Esophagus muscularis mucosa (tissue), 4 donors: ENCODE measurements at regions not wholly inside any gene's neighbourhood (a gene's known extent, or its start where the extent isn't known, plus 50 kb on each side); places are given as distances from the start of the nearest gene placed in this dataset.

ENCODE experiments used
- DNase-seq: peaks from one replicate; pipeline ENCODE4 v3.0.0-alpha.2; 2017; ENCODE audit errors: extremely low spot score
- H3K27ac ChIP-seq, 4 donors: fragments of 200-600 bp; sonication (generic); replicated peaks in 1 of 4; 1 replicate in 3 of 4; 2 replicates in 1 of 4; pipeline ENCODE4 v1.5.1; 2016 to 2019; ENCODE audit warnings: mild to moderate bottlenecking in 1 of 4
- H3K27me3 ChIP-seq, 4 donors: fragments of 200-600 bp; sonication (generic); one replicate each; pipeline versions ENCODE4 v1.5.1 to v1.6.0; 2016 to 2019
- H3K36me3 ChIP-seq, 4 donors: fragments of 200-600 bp; sonication (generic); one replicate each; pipeline ENCODE4 v1.5.1; 2016 to 2019
- H3K4me1 ChIP-seq, 4 donors: fragments of 200-600 bp; sonication (generic); one replicate each; pipeline ENCODE4 v1.5.1; 2016 to 2019
- H3K4me3 ChIP-seq, 4 donors: fragments of 200-600 bp; sonication (generic); 1 replicate in 2 of 4; 2 replicates in 2 of 4; pipeline ENCODE4 v1.5.1; 2016 to 2019; ENCODE audit warnings: mild to moderate bottlenecking in 4 of 4, moderate library complexity in 1 of 4
- H3K9me3 ChIP-seq, 4 donors: fragments of 200-600 bp; sonication (generic); 1 replicate in 3 of 4; 2 replicates in 1 of 4; pipeline ENCODE4 v1.5.1; 2016 to 2019
- CTCF ChIP-seq, 3 experiments: fragments of 200-600 bp in 2 of 3; fragments of 450-650 bp in 1 of 3; sonication (generic) in 2 of 3; IDR thresholded peaks; one replicate each; pipeline ENCODE4 v1.5.1; 2017 to 2019; ENCODE audit warnings: antibody characterized with exemption in 3 of 3, mild to moderate bottlenecking in 2 of 3, moderate library complexity in 1 of 3
- EP300 ChIP-seq: sonication (generic); formaldehyde crosslinking; IDR thresholded peaks from one replicate; pipeline ENCODE4 v1.6.1; 2017; ENCODE audit warnings: antibody characterized with exemption
- POLR2A ChIP-seq: fragments of 450-650 bp; IDR thresholded peaks from one replicate; pipeline ENCODE4 v1.6.1; 2017; ENCODE audit warnings: antibody characterized with exemption, moderate library complexity, mild to moderate bottlenecking, low read depth
- POLR2AphosphoS5 ChIP-seq, 2 donors: sonication (generic); formaldehyde crosslinking; IDR thresholded peaks; one replicate each; pipeline ENCODE4 v1.6.1; 2017; ENCODE audit warnings: antibody characterized with exemption in 2 of 2
- WGBS: methylation state at CpG from one replicate; pipeline ENCODE4 v1.1.5; 2018; 5-methylcytosine and 5-hydroxymethylcytosine counted together
- intact Hi-C: fragments of 100-400 bp; cut with DNase I; formaldehyde crosslinking; loops from one replicate; pipeline ENCODE4 v1.15.1; 2023

GRCh38 chr1:72704841-72705477 lies 422.6 kb upstream of the NEGR1 start:
- Histone ChIP-seq H3K27me3 (no peaks in the 10 kb centered on the region), H3K4me1 (no peaks in the 10 kb centered on the region), H3K27ac (no peak overlapping the region), H3K4me3 (no peak overlapping the region), H3K36me3 (no peaks in the 10 kb centered on the region), H3K9me3 (no peaks in the 10 kb centered on the region)
- 87% methylated on average over 3 of the region's 3 CpGs for WGBS
- TF ChIP-seq POLR2A (no peak), CTCF (IDR thresholded peaks at IDR 0.05) (no peak), EP300 (no peak), POLR2AphosphoS5 (IDR thresholded peaks at IDR 0.05) (no peak)
- intact Hi-C loops: no loop called here
- no peak for DNase-seq

- Histone ChIP-seq H3K27ac (no peak overlapping the region), H3K9me3 (peaks cover 0 to 11% (median 2%) of the 10 kb centered on the region in 4 donors), H3K4me1 (no peaks in the 10 kb centered on the region), H3K27me3 (no peaks in the 10 kb centered on the region), H3K36me3 (no peaks in the 10 kb centered on the region), H3K4me3 (no peak overlapping the region)
- no peak for TF ChIP-seq POLR2A
- TF ChIP-seq CTCF (IDR thresholded peaks at IDR 0.05): no peak
- TF ChIP-seq EP300: no peak
- no peak for TF ChIP-seq POLR2AphosphoS5 (IDR thresholded peaks at IDR 0.05)
- WGBS: 81% methylated on average over 2 of the region's 2 CpGs
- no peak for DNase-seq
- intact Hi-C loops: no loop called here
Measured at GRCh38 chr1:72697410-72697809, 415.1 kb upstream of the NEGR1 start.

GRCh38 chr1:72693899-72694298 lies 411.6 kb upstream of the NEGR1 start:
- 79% methylated on average over 1 of the region's 1 CpG for WGBS
- no peak overlapping the region for H3K27ac ChIP-seq
- no peaks in the 10 kb centered on the region for H3K4me1 ChIP-seq
- no peaks in the 10 kb centered on the region for H3K36me3 ChIP-seq
- H3K27me3 ChIP-seq: no peaks in the 10 kb centered on the region
- intact Hi-C loops: no loop called here
- H3K4me3 ChIP-seq: no peak overlapping the region
- no peak for DNase-seq
- no peak for TF ChIP-seq POLR2A
- TF ChIP-seq CTCF (IDR thresholded peaks at IDR 0.05): no peak
- no peak for TF ChIP-seq POLR2AphosphoS5 (IDR thresholded peaks at IDR 0.05)
- no peak for TF ChIP-seq EP300
- peaks cover 0 to 11% (median 2%) of the 10 kb centered on the region in 4 donors for H3K9me3 ChIP-seq

GRCh38 chr1:72693376-72693775 lies 411.0 kb upstream of the NEGR1 start:
- no peaks in the 10 kb centered on the region for H3K27me3 ChIP-seq
- no peak overlapping the region for H3K27ac ChIP-seq
- no peaks in the 10 kb centered on the region for H3K4me1 ChIP-seq
- no peak for DNase-seq
- TF ChIP-seq CTCF (IDR thresholded peaks at IDR 0.05): no peak
- no peak for TF ChIP-seq POLR2A
- WGBS: 85% methylated on average over 2 of the region's 2 CpGs
- intact Hi-C loops: no loop called here
- H3K4me3 ChIP-seq: no peak overlapping the region
- peaks cover 0 to 11% (median 2%) of the 10 kb centered on the region in 4 donors for H3K9me3 ChIP-seq
- no peaks in the 10 kb centered on the region for H3K36me3 ChIP-seq

GRCh38 chr1:72690871-72691270 lies 408.5 kb upstream of the NEGR1 start:
- no peaks in the 10 kb centered on the region for H3K36me3 ChIP-seq
- H3K9me3 ChIP-seq: peaks cover 0 to 11% (median 2%) of the 10 kb centered on the region in 4 donors
- intact Hi-C loops: no loop called here
- no peak for TF ChIP-seq EP300
- TF ChIP-seq CTCF (IDR thresholded peaks at IDR 0.05): no peak
- TF ChIP-seq POLR2AphosphoS5 (IDR thresholded peaks at IDR 0.05): no peak
- no peak for TF ChIP-seq POLR2A
- no peaks in the 10 kb centered on the region for H3K4me1 ChIP-seq
- H3K27me3 ChIP-seq: no peaks in the 10 kb centered on the region
- no peak for DNase-seq
- no peak overlapping the region for H3K4me3 ChIP-seq
- H3K27ac ChIP-seq: no peak overlapping the region
